WTC11 (cell line): ENCODE measurements at regions not wholly inside any gene's neighbourhood (a gene's known extent, or its start where the extent isn't known, plus 50 kb on each side); places are given as distances from the start of the nearest gene placed in this dataset.

Source experiments
- IRF2 ChIP-seq: sonication (generic); formaldehyde crosslinking; IDR thresholded peaks from 2 replicates; pipeline ENCODE4 v1.8.0; 2022; ENCODE audit warnings: low read depth, missing genetic modification reagents, borderline replicate concordance
- JAZF1 ChIP-seq: fragments of 250-450 bp; sonication (Bioruptor Pico); IDR thresholded peaks from 2 replicates; pipeline ENCODE4 v1.9.0; 2021; ENCODE audit warnings: moderate library complexity, mild to moderate bottlenecking, inconsistent platforms
- NFE2L1 ChIP-seq: sonication (generic); formaldehyde crosslinking; IDR thresholded peaks from 2 replicates; pipeline ENCODE4 v1.8.1; 2023; ENCODE audit warnings: missing genetic modification reagents
- NR3C1 ChIP-seq: sonication (generic); formaldehyde crosslinking; conservative IDR thresholded peaks from 2 replicates; pipeline ENCODE4 v1.8.1; 2023; ENCODE audit warnings: low read depth, mild to moderate bottlenecking, missing genetic modification reagents
- TCF7 ChIP-seq: sonication (generic); formaldehyde crosslinking; IDR thresholded peaks from 2 replicates; pipeline ENCODE4 v1.8.0; 2022; ENCODE audit warnings: mild to moderate bottlenecking, low read depth, missing genetic modification reagents, moderate library complexity
- TF ChIP-seq, protein P1 (sequence below): sonication (generic); formaldehyde crosslinking; IDR thresholded peaks from 2 replicates; pipeline ENCODE4 v1.8.1; 2022; ENCODE audit warnings: low read depth, missing genetic modification reagents, borderline replicate concordance
- TF ChIP-seq, protein P2 (sequence below): sonication (generic); formaldehyde crosslinking; conservative IDR thresholded peaks from 2 replicates; pipeline ENCODE4 v1.8.1; 2023; ENCODE audit warnings: mild to moderate bottlenecking, low read depth, missing genetic modification reagents, moderate library complexity
- TF ChIP-seq, protein P3 (sequence below): fragments of 200-600 bp; IDR thresholded peaks from 2 replicates; pipeline ENCODE4 v1.8.0; 2022; ENCODE audit warnings: antibody characterized with exemption
- TF ChIP-seq, protein P4 (sequence below): sonication (generic); formaldehyde crosslinking; IDR thresholded peaks from 2 replicates; pipeline ENCODE4 v1.8.1; 2023; ENCODE audit warnings: mild to moderate bottlenecking, missing genetic modification reagents
- TF ChIP-seq, protein P5 (sequence below): sonication (generic); formaldehyde crosslinking; IDR thresholded peaks from 2 replicates; pipeline ENCODE4 v1.8.0; 2022; ENCODE audit warnings: mild to moderate bottlenecking, missing genetic modification reagents
- TF ChIP-seq, protein P6 (sequence below): sonication (generic); formaldehyde crosslinking; IDR thresholded peaks from 2 replicates; pipeline ENCODE4 v1.8.0; 2023; ENCODE audit warnings: mild to moderate bottlenecking, missing genetic modification reagents
- TF ChIP-seq, protein P7 (sequence below): sonication (generic); formaldehyde crosslinking; IDR thresholded peaks from 2 replicates; pipeline ENCODE4 v1.8.0; 2022; ENCODE audit warnings: missing genetic modification reagents
- TF ChIP-seq, protein P8 (sequence below): sonication (generic); formaldehyde crosslinking; conservative IDR thresholded peaks from 2 replicates; pipeline ENCODE4 v1.8.1; 2022; ENCODE audit warnings: mild to moderate bottlenecking, missing genetic modification reagents
- TF ChIP-seq, protein P9 (sequence below): fragments of 250-450 bp; sonication (Bioruptor Pico); IDR thresholded peaks from 2 replicates; pipeline ENCODE4 v1.9.0; 2021; ENCODE audit warnings: mild to moderate bottlenecking, borderline replicate concordance

DNA sequence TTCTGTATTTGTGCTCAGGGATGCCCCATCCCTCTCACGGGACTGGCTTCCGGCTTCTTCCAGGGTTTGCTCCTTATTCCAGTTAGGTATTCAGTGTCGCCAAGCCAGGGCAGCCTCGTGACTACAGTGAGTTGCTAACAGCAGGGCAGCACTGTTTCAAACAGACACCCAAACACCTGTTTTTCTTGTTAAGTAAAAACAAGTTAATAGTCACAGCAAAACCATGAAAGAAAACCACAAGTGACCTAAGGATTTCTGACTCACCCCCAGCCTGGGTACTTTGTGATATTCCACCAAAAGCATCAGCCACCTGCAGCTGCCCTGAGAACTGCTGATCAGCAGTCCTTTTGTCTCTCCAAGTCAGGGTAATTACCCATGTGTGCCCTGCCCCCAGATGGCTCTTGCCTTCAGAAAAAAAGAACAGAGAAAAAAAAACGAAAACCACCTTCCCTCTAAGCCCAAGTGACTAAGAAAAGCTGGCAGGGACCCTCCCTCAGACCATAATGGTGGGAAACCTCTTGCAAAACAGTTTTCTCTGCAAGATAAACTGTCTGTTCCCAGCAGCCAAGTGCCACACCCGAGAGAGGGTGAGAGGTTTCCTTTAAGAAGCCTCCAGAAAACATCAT, 178.2 kb downstream of the ANAPC1 start (continued):
- TF ChIP-seq, protein P1, sequence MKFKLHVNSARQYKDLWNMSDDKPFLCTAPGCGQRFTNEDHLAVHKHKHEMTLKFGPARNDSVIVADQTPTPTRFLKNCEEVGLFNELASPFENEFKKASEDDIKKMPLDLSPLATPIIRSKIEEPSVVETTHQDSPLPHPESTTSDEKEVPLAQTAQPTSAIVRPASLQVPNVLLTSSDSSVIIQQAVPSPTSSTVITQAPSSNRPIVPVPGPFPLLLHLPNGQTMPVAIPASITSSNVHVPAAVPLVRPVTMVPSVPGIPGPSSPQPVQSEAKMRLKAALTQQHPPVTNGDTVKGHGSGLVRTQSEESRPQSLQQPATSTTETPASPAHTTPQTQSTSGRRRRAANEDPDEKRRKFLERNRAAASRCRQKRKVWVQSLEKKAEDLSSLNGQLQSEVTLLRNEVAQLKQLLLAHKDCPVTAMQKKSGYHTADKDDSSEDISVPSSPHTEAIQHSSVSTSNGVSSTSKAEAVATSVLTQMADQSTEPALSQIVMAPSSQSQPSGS (CRISPR knock-in tag), result no peak
- TF ChIP-seq, protein P2, sequence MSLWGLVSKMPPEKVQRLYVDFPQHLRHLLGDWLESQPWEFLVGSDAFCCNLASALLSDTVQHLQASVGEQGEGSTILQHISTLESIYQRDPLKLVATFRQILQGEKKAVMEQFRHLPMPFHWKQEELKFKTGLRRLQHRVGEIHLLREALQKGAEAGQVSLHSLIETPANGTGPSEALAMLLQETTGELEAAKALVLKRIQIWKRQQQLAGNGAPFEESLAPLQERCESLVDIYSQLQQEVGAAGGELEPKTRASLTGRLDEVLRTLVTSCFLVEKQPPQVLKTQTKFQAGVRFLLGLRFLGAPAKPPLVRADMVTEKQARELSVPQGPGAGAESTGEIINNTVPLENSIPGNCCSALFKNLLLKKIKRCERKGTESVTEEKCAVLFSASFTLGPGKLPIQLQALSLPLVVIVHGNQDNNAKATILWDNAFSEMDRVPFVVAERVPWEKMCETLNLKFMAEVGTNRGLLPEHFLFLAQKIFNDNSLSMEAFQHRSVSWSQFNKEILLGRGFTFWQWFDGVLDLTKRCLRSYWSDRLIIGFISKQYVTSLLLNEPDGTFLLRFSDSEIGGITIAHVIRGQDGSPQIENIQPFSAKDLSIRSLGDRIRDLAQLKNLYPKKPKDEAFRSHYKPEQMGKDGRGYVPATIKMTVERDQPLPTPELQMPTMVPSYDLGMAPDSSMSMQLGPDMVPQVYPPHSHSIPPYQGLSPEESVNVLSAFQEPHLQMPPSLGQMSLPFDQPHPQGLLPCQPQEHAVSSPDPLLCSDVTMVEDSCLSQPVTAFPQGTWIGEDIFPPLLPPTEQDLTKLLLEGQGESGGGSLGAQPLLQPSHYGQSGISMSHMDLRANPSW, result no peak
- TF ChIP-seq NR3C1 (CRISPR knock-in tag), result no peak
- TF ChIP-seq IRF2 (CRISPR knock-in tag), result no peak
- TF ChIP-seq, protein P3, sequence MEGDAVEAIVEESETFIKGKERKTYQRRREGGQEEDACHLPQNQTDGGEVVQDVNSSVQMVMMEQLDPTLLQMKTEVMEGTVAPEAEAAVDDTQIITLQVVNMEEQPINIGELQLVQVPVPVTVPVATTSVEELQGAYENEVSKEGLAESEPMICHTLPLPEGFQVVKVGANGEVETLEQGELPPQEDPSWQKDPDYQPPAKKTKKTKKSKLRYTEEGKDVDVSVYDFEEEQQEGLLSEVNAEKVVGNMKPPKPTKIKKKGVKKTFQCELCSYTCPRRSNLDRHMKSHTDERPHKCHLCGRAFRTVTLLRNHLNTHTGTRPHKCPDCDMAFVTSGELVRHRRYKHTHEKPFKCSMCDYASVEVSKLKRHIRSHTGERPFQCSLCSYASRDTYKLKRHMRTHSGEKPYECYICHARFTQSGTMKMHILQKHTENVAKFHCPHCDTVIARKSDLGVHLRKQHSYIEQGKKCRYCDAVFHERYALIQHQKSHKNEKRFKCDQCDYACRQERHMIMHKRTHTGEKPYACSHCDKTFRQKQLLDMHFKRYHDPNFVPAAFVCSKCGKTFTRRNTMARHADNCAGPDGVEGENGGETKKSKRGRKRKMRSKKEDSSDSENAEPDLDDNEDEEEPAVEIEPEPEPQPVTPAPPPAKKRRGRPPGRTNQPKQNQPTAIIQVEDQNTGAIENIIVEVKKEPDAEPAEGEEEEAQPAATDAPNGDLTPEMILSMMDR, result no peak
- TF ChIP-seq, protein P4, sequence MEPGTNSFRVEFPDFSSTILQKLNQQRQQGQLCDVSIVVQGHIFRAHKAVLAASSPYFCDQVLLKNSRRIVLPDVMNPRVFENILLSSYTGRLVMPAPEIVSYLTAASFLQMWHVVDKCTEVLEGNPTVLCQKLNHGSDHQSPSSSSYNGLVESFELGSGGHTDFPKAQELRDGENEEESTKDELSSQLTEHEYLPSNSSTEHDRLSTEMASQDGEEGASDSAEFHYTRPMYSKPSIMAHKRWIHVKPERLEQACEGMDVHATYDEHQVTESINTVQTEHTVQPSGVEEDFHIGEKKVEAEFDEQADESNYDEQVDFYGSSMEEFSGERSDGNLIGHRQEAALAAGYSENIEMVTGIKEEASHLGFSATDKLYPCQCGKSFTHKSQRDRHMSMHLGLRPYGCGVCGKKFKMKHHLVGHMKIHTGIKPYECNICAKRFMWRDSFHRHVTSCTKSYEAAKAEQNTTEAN (CRISPR knock-in tag), result no peak
- no peak for TF ChIP-seq TCF7 (CRISPR knock-in tag)
- TF ChIP-seq JAZF1 (CRISPR knock-in tag), result no peak
- TF ChIP-seq, protein P5, sequence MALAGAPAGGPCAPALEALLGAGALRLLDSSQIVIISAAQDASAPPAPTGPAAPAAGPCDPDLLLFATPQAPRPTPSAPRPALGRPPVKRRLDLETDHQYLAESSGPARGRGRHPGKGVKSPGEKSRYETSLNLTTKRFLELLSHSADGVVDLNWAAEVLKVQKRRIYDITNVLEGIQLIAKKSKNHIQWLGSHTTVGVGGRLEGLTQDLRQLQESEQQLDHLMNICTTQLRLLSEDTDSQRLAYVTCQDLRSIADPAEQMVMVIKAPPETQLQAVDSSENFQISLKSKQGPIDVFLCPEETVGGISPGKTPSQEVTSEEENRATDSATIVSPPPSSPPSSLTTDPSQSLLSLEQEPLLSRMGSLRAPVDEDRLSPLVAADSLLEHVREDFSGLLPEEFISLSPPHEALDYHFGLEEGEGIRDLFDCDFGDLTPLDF (CRISPR knock-in tag), result no peak
- TF ChIP-seq, protein P6, sequence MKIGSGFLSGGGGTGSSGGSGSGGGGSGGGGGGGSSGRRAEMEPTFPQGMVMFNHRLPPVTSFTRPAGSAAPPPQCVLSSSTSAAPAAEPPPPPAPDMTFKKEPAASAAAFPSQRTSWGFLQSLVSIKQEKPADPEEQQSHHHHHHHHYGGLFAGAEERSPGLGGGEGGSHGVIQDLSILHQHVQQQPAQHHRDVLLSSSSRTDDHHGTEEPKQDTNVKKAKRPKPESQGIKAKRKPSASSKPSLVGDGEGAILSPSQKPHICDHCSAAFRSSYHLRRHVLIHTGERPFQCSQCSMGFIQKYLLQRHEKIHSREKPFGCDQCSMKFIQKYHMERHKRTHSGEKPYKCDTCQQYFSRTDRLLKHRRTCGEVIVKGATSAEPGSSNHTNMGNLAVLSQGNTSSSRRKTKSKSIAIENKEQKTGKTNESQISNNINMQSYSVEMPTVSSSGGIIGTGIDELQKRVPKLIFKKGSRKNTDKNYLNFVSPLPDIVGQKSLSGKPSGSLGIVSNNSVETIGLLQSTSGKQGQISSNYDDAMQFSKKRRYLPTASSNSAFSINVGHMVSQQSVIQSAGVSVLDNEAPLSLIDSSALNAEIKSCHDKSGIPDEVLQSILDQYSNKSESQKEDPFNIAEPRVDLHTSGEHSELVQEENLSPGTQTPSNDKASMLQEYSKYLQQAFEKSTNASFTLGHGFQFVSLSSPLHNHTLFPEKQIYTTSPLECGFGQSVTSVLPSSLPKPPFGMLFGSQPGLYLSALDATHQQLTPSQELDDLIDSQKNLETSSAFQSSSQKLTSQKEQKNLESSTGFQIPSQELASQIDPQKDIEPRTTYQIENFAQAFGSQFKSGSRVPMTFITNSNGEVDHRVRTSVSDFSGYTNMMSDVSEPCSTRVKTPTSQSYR (CRISPR knock-in tag), result 0 out of 2 replicates have a peak, but pooled peaks have one; percentile 19
- TF ChIP-seq, protein P7, sequence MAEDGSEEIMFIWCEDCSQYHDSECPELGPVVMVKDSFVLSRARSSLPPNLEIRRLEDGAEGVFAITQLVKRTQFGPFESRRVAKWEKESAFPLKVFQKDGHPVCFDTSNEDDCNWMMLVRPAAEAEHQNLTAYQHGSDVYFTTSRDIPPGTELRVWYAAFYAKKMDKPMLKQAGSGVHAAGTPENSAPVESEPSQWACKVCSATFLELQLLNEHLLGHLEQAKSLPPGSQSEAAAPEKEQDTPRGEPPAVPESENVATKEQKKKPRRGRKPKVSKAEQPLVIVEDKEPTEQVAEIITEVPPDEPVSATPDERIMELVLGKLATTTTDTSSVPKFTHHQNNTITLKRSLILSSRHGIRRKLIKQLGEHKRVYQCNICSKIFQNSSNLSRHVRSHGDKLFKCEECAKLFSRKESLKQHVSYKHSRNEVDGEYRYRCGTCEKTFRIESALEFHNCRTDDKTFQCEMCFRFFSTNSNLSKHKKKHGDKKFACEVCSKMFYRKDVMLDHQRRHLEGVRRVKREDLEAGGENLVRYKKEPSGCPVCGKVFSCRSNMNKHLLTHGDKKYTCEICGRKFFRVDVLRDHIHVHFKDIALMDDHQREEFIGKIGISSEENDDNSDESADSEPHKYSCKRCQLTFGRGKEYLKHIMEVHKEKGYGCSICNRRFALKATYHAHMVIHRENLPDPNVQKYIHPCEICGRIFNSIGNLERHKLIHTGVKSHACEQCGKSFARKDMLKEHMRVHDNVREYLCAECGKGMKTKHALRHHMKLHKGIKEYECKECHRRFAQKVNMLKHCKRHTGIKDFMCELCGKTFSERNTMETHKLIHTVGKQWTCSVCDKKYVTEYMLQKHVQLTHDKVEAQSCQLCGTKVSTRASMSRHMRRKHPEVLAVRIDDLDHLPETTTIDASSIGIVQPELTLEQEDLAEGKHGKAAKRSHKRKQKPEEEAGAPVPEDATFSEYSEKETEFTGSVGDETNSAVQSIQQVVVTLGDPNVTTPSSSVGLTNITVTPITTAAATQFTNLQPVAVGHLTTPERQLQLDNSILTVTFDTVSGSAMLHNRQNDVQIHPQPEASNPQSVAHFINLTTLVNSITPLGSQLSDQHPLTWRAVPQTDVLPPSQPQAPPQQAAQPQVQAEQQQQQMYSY, result peak; percentile 88
- no peak for TF ChIP-seq NFE2L1 (CRISPR knock-in tag)
- TF ChIP-seq, protein P8, sequence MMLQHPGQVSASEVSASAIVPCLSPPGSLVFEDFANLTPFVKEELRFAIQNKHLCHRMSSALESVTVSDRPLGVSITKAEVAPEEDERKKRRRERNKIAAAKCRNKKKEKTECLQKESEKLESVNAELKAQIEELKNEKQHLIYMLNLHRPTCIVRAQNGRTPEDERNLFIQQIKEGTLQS (CRISPR knock-in tag), result no peak
- TF ChIP-seq, protein P9, sequence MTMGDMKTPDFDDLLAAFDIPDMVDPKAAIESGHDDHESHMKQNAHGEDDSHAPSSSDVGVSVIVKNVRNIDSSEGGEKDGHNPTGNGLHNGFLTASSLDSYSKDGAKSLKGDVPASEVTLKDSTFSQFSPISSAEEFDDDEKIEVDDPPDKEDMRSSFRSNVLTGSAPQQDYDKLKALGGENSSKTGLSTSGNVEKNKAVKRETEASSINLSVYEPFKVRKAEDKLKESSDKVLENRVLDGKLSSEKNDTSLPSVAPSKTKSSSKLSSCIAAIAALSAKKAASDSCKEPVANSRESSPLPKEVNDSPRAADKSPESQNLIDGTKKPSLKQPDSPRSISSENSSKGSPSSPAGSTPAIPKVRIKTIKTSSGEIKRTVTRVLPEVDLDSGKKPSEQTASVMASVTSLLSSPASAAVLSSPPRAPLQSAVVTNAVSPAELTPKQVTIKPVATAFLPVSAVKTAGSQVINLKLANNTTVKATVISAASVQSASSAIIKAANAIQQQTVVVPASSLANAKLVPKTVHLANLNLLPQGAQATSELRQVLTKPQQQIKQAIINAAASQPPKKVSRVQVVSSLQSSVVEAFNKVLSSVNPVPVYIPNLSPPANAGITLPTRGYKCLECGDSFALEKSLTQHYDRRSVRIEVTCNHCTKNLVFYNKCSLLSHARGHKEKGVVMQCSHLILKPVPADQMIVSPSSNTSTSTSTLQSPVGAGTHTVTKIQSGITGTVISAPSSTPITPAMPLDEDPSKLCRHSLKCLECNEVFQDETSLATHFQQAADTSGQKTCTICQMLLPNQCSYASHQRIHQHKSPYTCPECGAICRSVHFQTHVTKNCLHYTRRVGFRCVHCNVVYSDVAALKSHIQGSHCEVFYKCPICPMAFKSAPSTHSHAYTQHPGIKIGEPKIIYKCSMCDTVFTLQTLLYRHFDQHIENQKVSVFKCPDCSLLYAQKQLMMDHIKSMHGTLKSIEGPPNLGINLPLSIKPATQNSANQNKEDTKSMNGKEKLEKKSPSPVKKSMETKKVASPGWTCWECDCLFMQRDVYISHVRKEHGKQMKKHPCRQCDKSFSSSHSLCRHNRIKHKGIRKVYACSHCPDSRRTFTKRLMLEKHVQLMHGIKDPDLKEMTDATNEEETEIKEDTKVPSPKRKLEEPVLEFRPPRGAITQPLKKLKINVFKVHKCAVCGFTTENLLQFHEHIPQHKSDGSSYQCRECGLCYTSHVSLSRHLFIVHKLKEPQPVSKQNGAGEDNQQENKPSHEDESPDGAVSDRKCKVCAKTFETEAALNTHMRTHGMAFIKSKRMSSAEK (CRISPR knock-in tag), result no peak
